GM23338 (cell line): ENCODE measurements at regions not wholly inside any gene's neighbourhood (a gene's known extent, or its start where the extent isn't known, plus 50 kb on each side); places are given as distances from the start of the nearest gene placed in this dataset.

Experiments
- ATAC-seq: fragments of 200-7000 bp; cut with Tn5 transposase; 3 replicates; pipeline ENCODE4 v1.9.1; 2020
- DNase-seq: peaks from one replicate; pipeline ENCODE4 v3.0.0-alpha.2; 2015; ENCODE audit warnings: low spot score
- H2AFZ ChIP-seq: fragments of 200-600 bp; sonication (generic); 2 replicates; pipeline ENCODE4 v1.8.0; 2016; ENCODE audit warnings: antibody characterized with exemption, mild to moderate bottlenecking, moderate library complexity
- H3F3A ChIP-seq: fragments of 200-600 bp; sonication (generic); replicated peaks from 2 replicates; pipeline ENCODE4 v1.8.0; 2017; ENCODE audit warnings: antibody characterized with exemption, mixed run types, low read depth
- H3K27ac ChIP-seq: fragments of 200-600 bp; sonication (generic); 2 replicates; pipeline ENCODE4 v1.6.1; 2016; ENCODE audit warnings: low read depth
- H3K27me3 ChIP-seq: fragments of 200-600 bp; sonication (generic); 2 replicates; pipeline ENCODE4 v1.8.0; 2016; ENCODE audit warnings: mild to moderate bottlenecking, mixed run types, moderate library complexity; ENCODE audit not compliant: insufficient read depth
- H3K36me3 ChIP-seq: fragments of 200-600 bp; sonication (generic); 2 replicates; pipeline ENCODE4 v1.8.0; 2016; ENCODE audit warnings: mild to moderate bottlenecking; ENCODE audit not compliant: insufficient read depth
- H3K4me1 ChIP-seq: fragments of 200-600 bp; sonication (generic); 2 replicates; pipeline ENCODE4 v1.8.0; 2016; ENCODE audit warnings: mild to moderate bottlenecking, moderate library complexity; ENCODE audit not compliant: insufficient read depth
- H3K4me2 ChIP-seq: fragments of 200-600 bp; sonication (generic); 2 replicates; pipeline ENCODE4 v1.7.1; 2017; ENCODE audit warnings: mixed run types
- H3K4me3 ChIP-seq: fragments of 200-600 bp; sonication (generic); 2 replicates; pipeline ENCODE4 v1.6.1; 2016; ENCODE audit warnings: mixed run types
- H3K79me2 ChIP-seq: fragments of 200-600 bp; sonication (generic); replicated peaks from 2 replicates; pipeline ENCODE4 v1.8.0; 2017; ENCODE audit warnings: mild to moderate bottlenecking; ENCODE audit not compliant: insufficient read depth
- H3K9me2 ChIP-seq: fragments of 200-600 bp; sonication (generic); 2 replicates; pipeline ENCODE4 v1.8.0; 2017; ENCODE audit not compliant: insufficient read depth
- H4K20me1 ChIP-seq: fragments of 200-600 bp; sonication (generic); replicated peaks from 2 replicates; pipeline ENCODE4 v1.8.0; 2017; ENCODE audit warnings: mild to moderate bottlenecking; ENCODE audit not compliant: insufficient read depth
- H3K27ac Mint-ChIP-seq: 2 replicates; pipeline ENCODE4 v1.8.0; 2020; ENCODE audit warnings: inconsistent platforms, mild to moderate bottlenecking, moderate library complexity, mixed read lengths
- H3K27me3 Mint-ChIP-seq: 3 replicates; pipeline ENCODE4 v1.8.0; 2022; ENCODE audit warnings: low read depth, mild to moderate bottlenecking, moderate library complexity, mixed read lengths, inconsistent platforms; ENCODE audit not compliant: insufficient read depth, poor library complexity
- H3K36me3 Mint-ChIP-seq: 3 replicates; pipeline ENCODE4 v1.8.0; 2021; ENCODE audit warnings: low read depth, mild to moderate bottlenecking, inconsistent platforms, moderate library complexity, mixed read lengths
- H3K4me1 Mint-ChIP-seq: 3 replicates; pipeline ENCODE4 v1.8.0; 2020; ENCODE audit warnings: mild to moderate bottlenecking, inconsistent platforms, mixed read lengths
- H3K4me3 Mint-ChIP-seq: 3 replicates; pipeline ENCODE4 v1.8.0; 2021; ENCODE audit warnings: moderate library complexity, mild to moderate bottlenecking, inconsistent platforms, mixed read lengths
- H3K9me3 Mint-ChIP-seq: 3 replicates; pipeline ENCODE4 v1.8.0; 2020; ENCODE audit warnings: moderate library complexity, mild to moderate bottlenecking, inconsistent platforms, mixed read lengths
- CREB1 ChIP-seq: fragments of 250-450 bp; sonication (Bioruptor Pico); IDR thresholded peaks from 2 replicates; pipeline ENCODE4 v1.5.0; 2020; ENCODE audit warnings: low read depth, mild to moderate bottlenecking, moderate library complexity
- EZH2 ChIP-seq: fragments of 200-600 bp; sonication (generic); IDR thresholded peaks from one replicate; pipeline ENCODE4 v1.8.0; 2017; ENCODE audit warnings: antibody characterized with exemption, mild to moderate bottlenecking, low read depth; ENCODE audit not compliant: unreplicated experiment
- EZH2phosphoT487 ChIP-seq: fragments of 200-600 bp; sonication (generic); IDR thresholded peaks from one replicate; pipeline ENCODE4 v1.8.1; 2018; ENCODE audit warnings: antibody characterized with exemption; ENCODE audit not compliant: unreplicated experiment
- JUNB ChIP-seq: IDR thresholded peaks from one replicate; pipeline ENCODE4 v1.6.1; 2016; ENCODE audit warnings: antibody characterized with exemption; ENCODE audit not compliant: unreplicated experiment
- NANOG ChIP-seq: IDR thresholded peaks from 2 replicates; pipeline ENCODE4 v1.6.1; 2016; ENCODE audit warnings: antibody characterized with exemption, borderline replicate concordance
- STAT1 ChIP-seq: IDR thresholded peaks from one replicate; pipeline ENCODE4 v1.6.1; 2016; ENCODE audit warnings: antibody characterized with exemption; ENCODE audit not compliant: unreplicated experiment
- ZNF114 ChIP-seq: fragments of 250-450 bp; sonication (Bioruptor Pico); IDR thresholded peaks from 2 replicates; pipeline ENCODE4 v1.5.0; 2020; ENCODE audit warnings: mild to moderate bottlenecking, moderate library complexity
- ZNF331 ChIP-seq: fragments of 250-450 bp; sonication (Bioruptor Pico); IDR thresholded peaks from 2 replicates; pipeline ENCODE4 v1.5.0; 2020; ENCODE audit warnings: low read depth, mild to moderate bottlenecking, moderate library complexity
- TF ChIP-seq, protein P1 (sequence below): IDR thresholded peaks from one replicate; pipeline ENCODE4 v1.6.1; 2018; ENCODE audit warnings: antibody characterized with exemption; ENCODE audit not compliant: unreplicated experiment
- TF ChIP-seq, protein P2 (sequence below), 2 experiments: fragments of 200-600 bp in 1 of 2; sonication (generic) in 1 of 2; conservative IDR thresholded peaks; 2 replicates each; pipeline versions ENCODE4 v1.5.1 to v1.6.1; 2016 to 2017; ENCODE audit warnings: antibody characterized with exemption in 2 of 2, low read depth in 2 of 2, mild to moderate bottlenecking in 2 of 2, moderate library complexity in 1 of 2

DNA sequence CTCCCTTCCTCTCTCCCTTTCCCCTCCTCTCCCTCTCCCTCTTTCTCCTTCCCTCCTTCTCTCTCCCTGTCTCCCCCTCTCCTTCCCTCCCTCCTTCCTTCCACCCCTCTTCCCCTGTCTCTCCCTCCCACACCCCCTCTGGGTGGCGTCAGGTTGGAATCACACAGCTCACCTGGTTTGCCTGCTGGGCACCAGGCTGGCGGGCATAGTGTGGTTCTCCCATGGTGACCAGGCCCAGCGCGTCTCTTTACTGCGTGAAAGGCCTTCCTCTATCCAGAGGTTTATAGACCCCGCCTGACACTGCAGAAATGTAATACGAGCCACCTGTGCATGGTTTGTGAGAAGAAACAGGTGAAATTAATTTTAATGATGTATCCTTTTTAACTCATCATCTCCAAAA lies 76.2 kb downstream of the MRPL36 start:
- no peak for TF ChIP-seq EZH2
- Histone ChIP-seq H3K27ac (no peak overlapping the region), H3K9me2 (no peaks in the 10 kb centered on the region), H3K36me3 (no peaks in the 10 kb centered on the region), H3K4me2 (no peak overlapping the region), H2AFZ (no peak overlapping the region), H3K4me3 (no peak overlapping the region), H3K79me2 (no peaks in the 10 kb centered on the region), H3K27me3 (no peaks in the 10 kb centered on the region), H3F3A (no peaks in the 10 kb centered on the region), H4K20me1 (no peaks in the 10 kb centered on the region), H3K4me1 (peaks cover 7% of the 10 kb centered on the region)
- peaks cover 24% of the 10 kb centered on the region for H3K27me3 Mint-ChIP-seq
- H3K27ac Mint-ChIP-seq = no peak overlapping the region
- H3K9me3 Mint-ChIP-seq = peaks cover 15% of the 10 kb centered on the region
- peaks cover 26% of the 10 kb centered on the region for H3K4me1 Mint-ChIP-seq
- ATAC-seq (no peak), DNase-seq (no peak)
- H3K4me3 Mint-ChIP-seq = no peak overlapping the region
- peaks cover 23% of the 10 kb centered on the region for H3K36me3 Mint-ChIP-seq

DNA sequence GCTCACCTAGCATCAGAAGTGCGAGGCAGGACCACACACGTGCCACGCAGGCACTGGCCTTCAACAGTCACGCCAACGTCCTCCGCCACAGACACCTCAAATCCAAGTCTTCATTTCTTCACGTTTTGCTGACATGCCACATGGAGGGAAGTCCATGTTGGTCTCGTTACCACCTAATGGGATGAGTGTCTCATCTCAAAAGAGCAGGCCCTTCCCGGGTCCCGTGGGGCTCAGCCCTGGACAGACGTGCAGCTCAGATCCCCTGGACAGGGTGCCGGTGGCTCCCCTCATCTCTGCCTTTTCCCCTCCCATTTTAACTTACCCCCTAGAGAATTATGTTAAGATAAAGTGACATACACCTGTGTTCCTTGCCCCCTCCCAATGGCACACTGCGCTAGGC lies 76.8 kb downstream of the MRPL36 start:
- H3K27me3 ChIP-seq = no peaks in the 10 kb centered on the region
- H3K36me3 ChIP-seq = no peaks in the 10 kb centered on the region
- no peaks in the 10 kb centered on the region for H4K20me1 ChIP-seq
- TF ChIP-seq NANOG = no peak
- no peak for TF ChIP-seq ZNF331
- no peak for TF ChIP-seq STAT1
- TF ChIP-seq, protein P1, sequence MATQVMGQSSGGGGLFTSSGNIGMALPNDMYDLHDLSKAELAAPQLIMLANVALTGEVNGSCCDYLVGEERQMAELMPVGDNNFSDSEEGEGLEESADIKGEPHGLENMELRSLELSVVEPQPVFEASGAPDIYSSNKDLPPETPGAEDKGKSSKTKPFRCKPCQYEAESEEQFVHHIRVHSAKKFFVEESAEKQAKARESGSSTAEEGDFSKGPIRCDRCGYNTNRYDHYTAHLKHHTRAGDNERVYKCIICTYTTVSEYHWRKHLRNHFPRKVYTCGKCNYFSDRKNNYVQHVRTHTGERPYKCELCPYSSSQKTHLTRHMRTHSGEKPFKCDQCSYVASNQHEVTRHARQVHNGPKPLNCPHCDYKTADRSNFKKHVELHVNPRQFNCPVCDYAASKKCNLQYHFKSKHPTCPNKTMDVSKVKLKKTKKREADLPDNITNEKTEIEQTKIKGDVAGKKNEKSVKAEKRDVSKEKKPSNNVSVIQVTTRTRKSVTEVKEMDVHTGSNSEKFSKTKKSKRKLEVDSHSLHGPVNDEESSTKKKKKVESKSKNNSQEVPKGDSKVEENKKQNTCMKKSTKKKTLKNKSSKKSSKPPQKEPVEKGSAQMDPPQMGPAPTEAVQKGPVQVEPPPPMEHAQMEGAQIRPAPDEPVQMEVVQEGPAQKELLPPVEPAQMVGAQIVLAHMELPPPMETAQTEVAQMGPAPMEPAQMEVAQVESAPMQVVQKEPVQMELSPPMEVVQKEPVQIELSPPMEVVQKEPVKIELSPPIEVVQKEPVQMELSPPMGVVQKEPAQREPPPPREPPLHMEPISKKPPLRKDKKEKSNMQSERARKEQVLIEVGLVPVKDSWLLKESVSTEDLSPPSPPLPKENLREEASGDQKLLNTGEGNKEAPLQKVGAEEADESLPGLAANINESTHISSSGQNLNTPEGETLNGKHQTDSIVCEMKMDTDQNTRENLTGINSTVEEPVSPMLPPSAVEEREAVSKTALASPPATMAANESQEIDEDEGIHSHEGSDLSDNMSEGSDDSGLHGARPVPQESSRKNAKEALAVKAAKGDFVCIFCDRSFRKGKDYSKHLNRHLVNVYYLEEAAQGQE = no peak
- TF ChIP-seq JUNB = no peak
- no peaks in the 10 kb centered on the region for H3K9me2 ChIP-seq
- H3K4me3 Mint-ChIP-seq = no peak overlapping the region
- H3K36me3 Mint-ChIP-seq = peaks cover 28% of the 10 kb centered on the region
- no peak overlapping the region for H2AFZ ChIP-seq
- peaks cover 20% of the 10 kb centered on the region for H3K4me1 Mint-ChIP-seq
- DNase-seq (no peak), ATAC-seq (no peak)
- no peaks in the 10 kb centered on the region for H3K79me2 ChIP-seq
- H3F3A ChIP-seq = no peaks in the 10 kb centered on the region
- H3K4me3 ChIP-seq = no peak overlapping the region
- H3K9me3 Mint-ChIP-seq = peaks cover 21% of the 10 kb centered on the region
- H3K27me3 Mint-ChIP-seq = peaks cover 24% of the 10 kb centered on the region
- no peak overlapping the region for H3K27ac ChIP-seq
- H3K4me2 ChIP-seq = no peak overlapping the region
- no peak overlapping the region for H3K27ac Mint-ChIP-seq
- peaks cover 7% of the 10 kb centered on the region for H3K4me1 ChIP-seq

DNA sequence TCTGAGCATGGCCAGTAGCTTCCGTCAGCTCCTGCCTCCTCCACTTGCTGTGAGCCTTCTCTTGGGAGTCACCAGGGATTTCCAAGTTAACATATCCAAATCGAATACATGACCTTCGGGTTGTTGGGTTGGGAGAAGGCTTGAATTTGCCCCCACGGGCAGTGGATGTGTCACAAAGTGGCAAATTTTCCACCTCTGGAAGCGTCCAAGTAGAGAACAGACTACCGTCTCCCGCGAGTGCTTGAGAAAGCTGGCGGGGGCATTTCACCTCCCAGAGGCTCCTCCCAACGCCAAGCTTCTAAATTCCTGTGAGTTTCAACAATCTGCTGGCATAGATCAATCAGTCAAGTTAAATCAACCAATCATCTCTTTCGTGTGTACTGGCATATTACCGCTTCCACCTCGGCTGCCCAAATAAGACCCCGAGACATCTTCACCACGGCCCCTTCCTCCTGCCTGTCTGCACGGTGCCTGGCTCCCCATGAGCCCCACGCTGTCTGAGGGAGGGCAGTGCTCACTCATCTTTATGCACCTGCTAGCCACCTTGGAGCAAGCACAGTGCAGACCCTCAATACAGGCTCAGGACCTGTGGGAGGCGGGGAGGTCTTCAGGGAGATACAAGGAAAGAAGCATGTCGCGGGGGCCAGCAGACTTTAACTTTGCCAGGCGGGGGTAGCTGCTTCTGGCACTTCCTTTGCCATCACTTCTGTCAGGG lies 79.1 kb downstream of the MRPL36 start:
- Histone ChIP-seq H3K27me3 (no peaks in the 10 kb centered on the region), H3F3A (no peaks in the 10 kb centered on the region), H3K79me2 (no peaks in the 10 kb centered on the region), H4K20me1 (no peaks in the 10 kb centered on the region), H3K4me1 (no peaks in the 10 kb centered on the region), H3K27ac (no peak overlapping the region), H3K36me3 (no peaks in the 10 kb centered on the region), H3K9me2 (no peaks in the 10 kb centered on the region), H2AFZ (no peak overlapping the region), H3K4me2 (no peak overlapping the region), H3K4me3 (no peak overlapping the region)
- Mint-ChIP-seq H3K4me1 (peaks cover 5% of the 10 kb centered on the region; the same call in 2 of the 3 replicates), H3K36me3 (peaks cover 28% of the 10 kb centered on the region), H3K27ac (no peak overlapping the region), H3K27me3 (peaks cover 15% of the 10 kb centered on the region), H3K9me3 (peaks cover 30% of the 10 kb centered on the region), H3K4me3 (no peak overlapping the region)
- TF ChIP-seq CREB1 (CRISPR knock-in tag) (no peak), EZH2phosphoT487 (no peak), ZNF114 (CRISPR knock-in tag) (no peak), NANOG (no peak), ZNF331 (no peak)
- TF ChIP-seq, protein P2, sequence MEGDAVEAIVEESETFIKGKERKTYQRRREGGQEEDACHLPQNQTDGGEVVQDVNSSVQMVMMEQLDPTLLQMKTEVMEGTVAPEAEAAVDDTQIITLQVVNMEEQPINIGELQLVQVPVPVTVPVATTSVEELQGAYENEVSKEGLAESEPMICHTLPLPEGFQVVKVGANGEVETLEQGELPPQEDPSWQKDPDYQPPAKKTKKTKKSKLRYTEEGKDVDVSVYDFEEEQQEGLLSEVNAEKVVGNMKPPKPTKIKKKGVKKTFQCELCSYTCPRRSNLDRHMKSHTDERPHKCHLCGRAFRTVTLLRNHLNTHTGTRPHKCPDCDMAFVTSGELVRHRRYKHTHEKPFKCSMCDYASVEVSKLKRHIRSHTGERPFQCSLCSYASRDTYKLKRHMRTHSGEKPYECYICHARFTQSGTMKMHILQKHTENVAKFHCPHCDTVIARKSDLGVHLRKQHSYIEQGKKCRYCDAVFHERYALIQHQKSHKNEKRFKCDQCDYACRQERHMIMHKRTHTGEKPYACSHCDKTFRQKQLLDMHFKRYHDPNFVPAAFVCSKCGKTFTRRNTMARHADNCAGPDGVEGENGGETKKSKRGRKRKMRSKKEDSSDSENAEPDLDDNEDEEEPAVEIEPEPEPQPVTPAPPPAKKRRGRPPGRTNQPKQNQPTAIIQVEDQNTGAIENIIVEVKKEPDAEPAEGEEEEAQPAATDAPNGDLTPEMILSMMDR (conservative IDR thresholded peaks at IDR 0.05; ENCODE audit: low read depth in 2 of 2) = no peak
- ATAC-seq = no peak
- DNase-seq = no peak
